NCI-H2196 (cell line): ENCODE measurements at regions not wholly inside any gene's neighbourhood (a gene's known extent, or its start where the extent isn't known, plus 50 kb on each side); places are given as distances from the start of the nearest gene placed in this dataset.
"Not testable (repeated sequence)": the region's sequence is repeated elsewhere in the genome, so short reads cannot be mapped to it uniquely, and the experiment has no call there.

Experiments
- DNase-seq: peaks from one replicate; lab custom pipeline; 2025; ENCODE audit not compliant: unreplicated experiment; lab: John Stamatoyannopoulos, UW

- DNase-seq: no peak
Observed at GRCh38 chr4:57916479-57916878, 806.3 kb upstream of the IGFBP7 start.

DNA sequence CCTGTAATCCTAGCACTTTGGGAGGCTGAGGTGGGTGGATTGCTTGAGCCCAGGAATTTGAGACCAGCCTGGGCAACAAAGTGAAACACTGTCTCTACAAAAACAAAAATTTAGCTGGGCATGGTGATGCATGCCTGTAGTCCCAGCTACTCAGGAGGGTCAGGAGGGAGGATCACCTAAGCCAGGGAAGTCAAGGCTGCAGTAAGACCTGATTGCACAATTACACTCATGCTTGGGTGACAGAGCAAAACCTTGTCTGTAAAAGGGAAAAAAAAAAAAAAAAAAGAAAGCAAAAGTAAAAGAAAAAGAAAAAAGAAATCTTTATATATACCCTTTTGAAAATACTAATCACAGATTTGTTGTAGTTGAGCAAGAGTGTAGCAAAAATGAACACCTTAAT is 801.0 kb upstream of the IGFBP7 start:
- no peak for DNase-seq

GRCh38 chr4:57910151-57910550 is 800.0 kb upstream of the IGFBP7 start:
- DNase-seq: no peak

- DNase-seq: no peak
Observed at GRCh38 chr4:57905965-57906364, 795.8 kb upstream of the IGFBP7 start.

DNA sequence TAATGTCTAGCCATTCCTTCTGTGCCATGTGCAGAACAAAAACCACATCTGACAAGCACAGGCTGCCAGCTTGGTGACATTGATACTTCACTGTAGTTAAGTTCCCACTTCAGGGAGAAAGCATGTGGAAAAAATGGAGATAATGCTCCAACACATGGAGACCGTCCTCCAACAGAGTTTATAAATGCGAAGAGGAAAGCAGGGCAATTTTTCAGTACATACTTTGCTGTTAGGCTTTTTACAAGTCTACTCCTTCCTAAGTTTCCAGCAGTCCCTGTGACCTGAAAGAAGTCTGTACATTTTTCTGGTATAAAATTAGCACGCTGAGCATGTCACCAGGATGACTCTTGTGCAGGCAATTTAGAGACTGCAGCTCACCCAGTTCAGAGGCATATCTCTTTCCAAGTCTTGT is 766.9 kb upstream of the IGFBP7 start:
- no peak for DNase-seq

- no peak for DNase-seq
Observed at GRCh38 chr4:57875829-57876392, 765.7 kb upstream of the IGFBP7 start.

DNA sequence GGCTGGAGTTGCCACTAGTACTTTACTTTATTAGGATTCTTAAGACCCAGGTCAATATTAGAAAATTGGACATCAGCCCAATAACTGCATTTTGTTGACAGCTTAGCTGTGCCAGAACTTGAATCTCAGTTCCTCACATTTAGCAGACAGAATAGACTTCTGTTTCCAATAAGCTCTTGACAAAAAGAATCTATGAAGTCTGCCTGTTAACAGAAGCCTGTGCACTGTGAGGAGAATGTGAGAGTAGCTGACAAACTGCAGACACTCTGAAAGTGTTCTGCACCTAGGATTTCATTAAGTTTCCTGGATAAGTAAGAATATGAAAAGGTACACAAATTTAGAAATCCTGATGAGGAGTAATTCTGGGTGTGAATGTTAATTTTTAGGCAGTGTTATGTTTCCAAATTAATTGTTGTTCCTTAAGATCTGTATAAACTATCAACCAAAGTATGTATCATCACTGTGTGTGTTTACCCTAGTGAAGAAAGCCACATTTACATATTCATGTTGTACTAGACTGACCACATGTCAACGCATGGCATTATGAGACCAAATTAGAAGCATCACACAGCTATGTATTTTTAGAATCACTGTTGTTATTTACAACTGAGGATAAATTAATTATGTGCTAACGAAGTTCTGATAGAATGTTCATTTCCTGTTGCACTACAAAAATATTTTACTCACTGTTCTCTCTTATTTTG is 756.4 kb upstream of the IGFBP7 start:
- DNase-seq: no peak

DNA sequence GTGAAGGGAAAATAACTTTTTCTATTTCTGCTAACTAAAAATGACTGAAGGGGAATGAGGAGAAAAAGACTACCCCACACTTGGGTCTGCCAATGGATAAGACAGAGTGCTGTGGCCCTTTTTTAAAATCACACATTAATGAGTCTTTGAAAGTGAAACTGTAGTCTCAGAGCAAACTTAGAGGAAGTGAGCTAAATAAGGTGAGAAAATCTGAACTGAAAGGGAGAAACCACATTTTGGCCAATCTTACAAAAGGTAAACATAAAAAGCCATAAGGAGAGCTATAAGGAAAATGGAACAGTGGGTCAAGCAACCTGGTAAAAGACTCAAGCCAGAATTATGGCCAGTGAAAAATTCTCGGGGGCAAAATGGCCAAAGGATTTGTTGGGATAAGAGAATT is 755.1 kb upstream of the IGFBP7 start:
- no peak for DNase-seq

GRCh38 chr4:57854748-57855147 is 744.6 kb upstream of the IGFBP7 start:
- DNase-seq: no peak

- no peak for DNase-seq
Observed at GRCh38 chr4:57850141-57850540, 740.0 kb upstream of the IGFBP7 start.

GRCh38 chr4:57832083-57832482 is 721.9 kb upstream of the IGFBP7 start:
- no peak for DNase-seq

GRCh38 chr4:57789666-57790065 is 679.5 kb upstream of the IGFBP7 start:
- DNase-seq: no peak

DNA sequence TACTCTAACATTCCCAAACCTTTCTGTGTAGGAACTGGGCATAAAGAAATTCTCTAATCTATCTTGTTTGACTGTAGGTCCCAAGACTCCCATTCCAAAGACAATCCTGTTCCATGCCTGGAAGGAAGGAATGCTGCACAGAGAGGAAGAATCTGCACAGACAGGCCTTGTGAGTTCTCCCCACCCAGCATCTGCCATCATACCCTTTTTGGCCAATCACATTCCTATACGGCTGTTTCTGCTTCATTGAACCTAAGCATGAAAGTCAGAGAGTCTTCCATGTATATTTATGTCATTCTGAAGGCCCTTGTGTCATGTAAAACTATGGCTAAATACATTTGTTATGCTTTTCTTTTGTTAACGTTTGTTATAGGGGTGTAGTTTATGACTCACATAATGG is 667.7 kb upstream of the IGFBP7 start:
- DNase-seq: no peak

- DNase-seq: no peak
Observed at GRCh38 chr4:57774681-57775080, 664.5 kb upstream of the IGFBP7 start.

DNA sequence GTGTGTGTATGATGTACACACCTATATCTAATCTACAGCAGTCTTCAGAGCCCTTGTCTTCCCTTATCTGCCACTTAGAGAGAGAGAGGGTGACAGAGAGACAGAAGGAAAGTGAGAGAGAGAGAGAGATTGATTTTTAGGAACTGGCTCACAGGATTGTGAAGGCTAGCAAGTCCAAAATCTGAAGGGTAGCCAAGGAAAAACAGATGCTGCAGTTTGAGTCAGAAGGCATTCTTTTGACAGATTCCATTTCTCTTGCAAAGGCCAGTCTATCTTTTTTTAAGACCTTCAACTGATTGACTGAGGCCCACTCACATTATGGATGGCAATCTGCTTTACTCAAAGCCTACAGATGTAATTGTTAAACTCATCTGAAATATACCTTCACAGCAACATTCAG is 664.0 kb upstream of the IGFBP7 start:
- no peak for DNase-seq

GRCh38 chr4:57766341-57766740 is 656.2 kb upstream of the IGFBP7 start:
- DNase-seq: no peak

DNA sequence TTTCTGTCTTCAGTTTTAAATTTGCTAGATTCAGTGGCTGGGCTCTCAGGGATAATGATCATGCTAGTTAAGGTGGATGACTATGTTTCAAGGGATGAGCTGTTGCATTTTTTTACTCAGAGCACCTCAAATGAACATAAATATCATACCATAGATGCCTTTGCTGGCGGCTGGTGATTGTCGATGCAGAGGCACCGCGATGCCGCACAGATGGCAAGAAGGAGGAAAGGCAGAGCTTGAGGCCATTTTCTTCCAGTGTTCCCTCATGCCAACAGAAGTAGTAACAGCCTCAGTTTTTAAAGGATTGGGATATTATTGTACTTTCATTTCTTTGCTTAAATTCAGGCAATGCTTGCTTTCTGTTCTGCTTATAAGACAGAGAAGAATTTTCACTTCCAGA is 654.7 kb upstream of the IGFBP7 start:
- no peak for DNase-seq

- DNase-seq: no peak
Observed at GRCh38 chr4:57763070-57763469, 652.9 kb upstream of the IGFBP7 start.

GRCh38 chr4:57740625-57741190 is 630.5 kb upstream of the IGFBP7 start:
- no peak for DNase-seq

DNA sequence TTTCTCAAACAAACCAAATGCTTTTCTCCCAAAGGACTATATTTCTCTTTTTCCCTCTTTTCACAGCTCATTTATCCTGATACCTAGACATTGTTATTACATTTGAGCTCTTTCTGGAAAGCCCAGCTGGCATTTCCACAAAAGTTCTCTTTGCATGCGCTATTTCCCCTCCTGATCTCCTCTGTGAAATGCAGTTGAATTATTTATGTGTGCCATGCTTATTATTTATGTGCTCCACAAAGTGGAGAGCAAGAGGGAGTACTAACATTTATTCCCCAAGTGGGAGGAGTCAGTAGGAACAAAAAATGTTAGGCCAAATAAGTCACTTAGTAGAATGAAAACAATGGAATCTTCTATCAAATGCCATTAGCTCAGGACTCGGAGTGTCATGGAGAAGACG is 626.6 kb upstream of the IGFBP7 start:
- no peak for DNase-seq

- no peak for DNase-seq
Observed at GRCh38 chr4:57734104-57734670, 624.0 kb upstream of the IGFBP7 start.

DNA sequence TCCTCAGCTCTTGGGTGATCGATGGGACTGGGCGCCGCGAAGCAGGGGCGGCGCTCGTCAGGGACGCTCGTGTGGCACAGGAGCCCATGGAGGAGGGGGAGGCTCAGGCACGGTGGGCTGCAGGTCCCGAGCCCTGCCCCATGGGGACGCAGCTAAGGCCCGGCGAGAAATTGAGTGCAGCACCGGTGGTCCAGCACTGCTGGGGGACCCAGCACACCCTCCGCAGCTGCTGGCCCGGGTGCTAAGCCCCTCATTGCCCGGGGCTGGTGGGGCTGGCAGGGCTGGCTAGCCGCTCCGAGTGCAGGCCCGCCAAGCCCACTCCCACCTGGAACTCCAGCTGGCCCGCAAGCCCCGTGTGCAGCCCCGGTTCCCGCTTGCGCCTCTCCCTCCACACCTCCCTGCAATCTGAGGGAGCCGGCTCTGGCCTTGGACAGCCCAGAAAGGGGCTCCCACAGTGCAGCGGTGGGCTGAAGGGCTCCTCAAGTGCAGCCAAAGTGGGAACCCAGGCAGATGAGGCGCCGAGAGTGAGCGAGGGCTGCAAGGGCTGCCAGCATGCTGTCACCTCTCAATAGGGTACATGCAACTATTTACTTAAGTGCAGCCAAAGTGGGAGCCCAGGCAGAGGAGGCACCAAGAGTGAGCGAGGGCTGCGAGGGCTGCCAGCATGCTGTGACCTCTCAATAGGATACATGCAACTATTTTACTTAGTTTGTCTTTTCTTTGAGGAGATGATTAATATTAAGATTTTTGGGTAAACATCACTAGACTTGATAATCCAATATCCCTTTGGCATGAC is 619.8 kb upstream of the IGFBP7 start:
- not testable (repeated sequence) for DNase-seq
